SK-N-SH (cell line): ENCODE measurements at regions not wholly inside any gene's neighbourhood (a gene's known extent, or its start where the extent isn't known, plus 50 kb on each side); places are given as distances from the start of the nearest gene placed in this dataset.

Experiments used
- CTCF ChIA-PET: fragments of 300-600, 350-600 bp; formaldehyde crosslinking; extraction: SDS; loops from one replicate; lab custom pipeline; 2021; lab: Yijun Ruan, JAX
- POLR2A ChIA-PET: fragments of 350-600 bp; sonication (Branson Sonifier 250); formaldehyde crosslinking; extraction: SDS; loops from one replicate; lab custom pipeline; 2020; ENCODE audit warnings: antibody characterized with exemption, inconsistent platforms; lab: Yijun Ruan, JAX
- DNase-seq: peaks from one replicate; pipeline ENCODE4 v3.0.0; 2012
- H2AFZ ChIP-seq: fragments of 200-600 bp; sonication (generic); 2 replicates; pipeline ENCODE4 v1.8.1; 2016; ENCODE audit warnings: antibody characterized with exemption, mild to moderate bottlenecking, low read depth
- H3F3A ChIP-seq: fragments of 200-600 bp; sonication (generic); replicated peaks from 2 replicates; pipeline ENCODE3; 2016; ENCODE audit warnings: antibody characterized with exemption, mild to moderate bottlenecking; ENCODE audit not compliant: insufficient read depth
- H3K27ac ChIP-seq, 2 experiments: fragments of 200-500 bp in 1 of 2; fragments of 200-600 bp in 1 of 2; sonication (Bioruptor generic) in 1 of 2; sonication (generic), shearing (Covaris generic) in 1 of 2; 2 replicates each; pipeline versions ENCODE4 v1.5.1 to v1.6.1; 2014 to 2016; ENCODE audit warnings: low read depth in 2 of 2, inconsistent platforms in 1 of 2, low read length in 1 of 2, mild to moderate bottlenecking in 1 of 2, mixed read lengths in 1 of 2
- H3K27me3 ChIP-seq: fragments of 200-600 bp; sonication (generic), shearing (Covaris generic); 2 replicates; pipeline ENCODE4 v1.6.1; 2016; ENCODE audit warnings: mixed run types; ENCODE audit not compliant: insufficient read depth
- H3K36me3 ChIP-seq, 2 experiments: fragments of 200-500 bp in 1 of 2; fragments of 200-600 bp in 1 of 2; sonication (Bioruptor generic) in 1 of 2; sonication (generic) in 1 of 2; replicated peaks in 1 of 2; 2 replicates each; pipeline versions ENCODE3 to v1.5.1; 2014 to 2016; ENCODE audit warnings: low read length in 1 of 2, mild to moderate bottlenecking in 1 of 2; ENCODE audit not compliant: insufficient read depth in 2 of 2, control insufficient read depth in 1 of 2
- H3K4me1 ChIP-seq, 2 experiments: fragments of 200-500 bp in 1 of 2; fragments of 200-600 bp in 1 of 2; sonication (Bioruptor generic) in 1 of 2; sonication (generic), shearing (Covaris generic) in 1 of 2; 2 replicates each; pipeline versions ENCODE4 v1.5.1 to v1.6.1; 2014 to 2016; ENCODE audit warnings: low read depth in 1 of 2, low read length in 1 of 2, mixed run types in 1 of 2; ENCODE audit not compliant: insufficient read depth in 2 of 2, control insufficient read depth in 1 of 2
- H3K4me2 ChIP-seq: fragments of 200-600 bp; sonication (generic), shearing (Covaris generic); 2 replicates; pipeline ENCODE4 v1.6.1; 2017; ENCODE audit warnings: mixed run types
- H3K4me3 ChIP-seq, 2 experiments: fragments of 200-500 bp in 1 of 2; fragments of 200-600 bp in 1 of 2; sonication (Bioruptor generic) in 1 of 2; sonication (generic), shearing (Covaris generic) in 1 of 2; 2 replicates each; pipeline versions ENCODE4 v1.5.1 to v1.8.1; 2014 to 2016; ENCODE audit warnings: low read depth in 2 of 2, inconsistent platforms in 1 of 2, low read length in 1 of 2, mild to moderate bottlenecking in 1 of 2, mixed read lengths in 1 of 2, moderate library complexity in 1 of 2
- H3K79me2 ChIP-seq: fragments of 200-600 bp; sonication (generic); 2 replicates; pipeline ENCODE4 v1.8.1; 2017; ENCODE audit warnings: mild to moderate bottlenecking; ENCODE audit not compliant: insufficient read depth
- H3K9ac ChIP-seq: fragments of 200-600 bp; sonication (generic); 2 replicates; pipeline ENCODE4 v1.6.1; 2017; ENCODE audit warnings: mixed run types
- H3K9me2 ChIP-seq: fragments of 200-600 bp; sonication (generic); 2 replicates; pipeline ENCODE4 v1.6.1; 2017; ENCODE audit warnings: mixed run types
- H3K9me3 ChIP-seq: fragments of 200-600 bp; sonication (generic); 2 replicates; pipeline ENCODE4 v1.6.1; 2017; ENCODE audit warnings: mixed run types, mild to moderate bottlenecking, moderate library complexity
- H4K20me1 ChIP-seq: fragments of 200-600 bp; sonication (generic); 2 replicates; pipeline ENCODE4 v1.6.1; 2017; ENCODE audit warnings: mild to moderate bottlenecking, mixed run types; ENCODE audit not compliant: insufficient read depth
- CTCF ChIP-seq: fragments of 200-600 bp; sonication (generic); IDR thresholded peaks from 2 replicates; pipeline ENCODE4 v1.6.1; 2017; ENCODE audit warnings: antibody characterized with exemption, mild to moderate bottlenecking, moderate library complexity
- ELF1 ChIP-seq: IDR thresholded peaks from 2 replicates; pipeline ENCODE4 v1.4.0; 2012
- EP300 ChIP-seq, 2 experiments: IDR thresholded peaks; 2 replicates each; pipeline versions ENCODE4 v1.4.0 to v1.6.1; 2012; ENCODE audit warnings: borderline replicate concordance in 1 of 2, low read depth in 1 of 2, low read length in 1 of 2
- FOXJ3 ChIP-seq: sonication (generic); formaldehyde crosslinking; IDR thresholded peaks from 2 replicates; pipeline ENCODE4 v1.5.1; 2020; ENCODE audit warnings: mild to moderate bottlenecking, missing genetic modification reagents
- FOXM1 ChIP-seq: IDR thresholded peaks from 2 replicates; pipeline ENCODE4 v1.4.0; 2012; ENCODE audit warnings: low read depth, mild to moderate bottlenecking
- JUND ChIP-seq: IDR thresholded peaks from 2 replicates; pipeline ENCODE4 v1.4.0; 2012
- MEF2A ChIP-seq: IDR thresholded peaks from 2 replicates; pipeline ENCODE4 v1.4.0; 2012; ENCODE audit warnings: low read depth, borderline replicate concordance
- MXI1 ChIP-seq: IDR thresholded peaks from 2 replicates; pipeline ENCODE4 v1.6.1; 2012; ENCODE audit warnings: mild to moderate bottlenecking, low read depth, low read length, improper control_type of control experiment
- NFIC ChIP-seq: IDR thresholded peaks from 2 replicates; pipeline ENCODE4 v1.4.0; 2012; ENCODE audit warnings: borderline replicate concordance
- NRF1 ChIP-seq: IDR thresholded peaks from 2 replicates; pipeline ENCODE4 v1.6.1; 2012; ENCODE audit warnings: low read depth, mild to moderate bottlenecking, low read length
- REST ChIP-seq: IDR thresholded peaks from 2 replicates; pipeline ENCODE4 v1.6.1; 2012; ENCODE audit warnings: mild to moderate bottlenecking, low read depth, low read length, moderate library complexity
- TAF1 ChIP-seq: IDR thresholded peaks from 2 replicates; pipeline ENCODE4 v1.6.1; 2012; ENCODE audit warnings: low read depth, mild to moderate bottlenecking, low read length, moderate library complexity, borderline replicate concordance
- TCF12 ChIP-seq: IDR thresholded peaks from 2 replicates; pipeline ENCODE4 v1.4.0; 2012
- TEAD4 ChIP-seq: IDR thresholded peaks from 2 replicates; pipeline ENCODE4 v1.4.0; 2012; ENCODE audit warnings: mild to moderate bottlenecking, borderline replicate concordance; ENCODE audit not compliant: insufficient read depth
- USF1 ChIP-seq: IDR thresholded peaks from 2 replicates; pipeline ENCODE4 v1.4.0; 2012; ENCODE audit warnings: low read depth, borderline replicate concordance
- YY1 ChIP-seq: IDR thresholded peaks from 2 replicates; pipeline ENCODE4 v1.4.0; 2012; ENCODE audit warnings: low read depth, mild to moderate bottlenecking
- WGBS: methylation state at CpG from one replicate; pipeline ENCODE4 v1.1.6; 2017; ENCODE audit warnings: low lambda C conversion rate; 5-methylcytosine and 5-hydroxymethylcytosine counted together
- TF ChIP-seq, protein P1 (sequence below): IDR thresholded peaks from 2 replicates; pipeline ENCODE4 v1.4.0; 2012; ENCODE audit warnings: low read depth, borderline replicate concordance
- TF ChIP-seq, protein P2 (sequence below): IDR thresholded peaks from 2 replicates; pipeline ENCODE4; 2012

DNA sequence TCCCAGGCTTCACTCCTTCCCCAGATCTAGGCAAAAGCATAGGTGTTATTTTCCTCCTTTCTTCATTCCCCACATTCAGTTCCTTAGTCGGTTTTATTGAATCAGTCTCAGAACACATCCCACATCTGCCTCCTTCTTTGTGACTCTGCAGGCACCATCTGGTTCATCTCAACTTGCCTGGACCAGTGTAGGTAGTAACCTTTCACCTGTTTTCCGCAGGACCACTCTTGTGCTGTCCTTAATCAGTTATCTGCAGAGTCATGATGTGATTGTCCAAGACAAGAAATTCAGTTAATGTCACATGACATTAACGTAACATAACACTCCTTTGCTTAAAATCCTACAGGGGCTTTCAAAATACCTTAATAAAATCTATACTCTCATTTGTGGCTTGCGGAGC, 174.6 kb downstream of the CHRM3 start:
- Histone ChIP-seq H3K36me3 (no peaks in the 10 kb centered on the region), H3F3A (no peaks in the 10 kb centered on the region), H3K4me1 (peaks cover 0 to 25% of the 10 kb centered on the region in 2 experiments; a peak in 2 of 4 replicates), H4K20me1 (no peaks in the 10 kb centered on the region), H3K9ac (no peak overlapping the region), H3K4me3 (no peak overlapping the region), H3K79me2 (no peaks in the 10 kb centered on the region)
- ChIA-PET POLR2A (no interaction called here), CTCF (interaction anchor here (0.7 kb wide), 1 partner anchor 335 kb away, joined by 3 read pairs; no protein-coding TSS in a partner anchor)
- WGBS, result 64% methylated on average over 4 of the region's 4 CpGs
- TF ChIP-seq NFIC (no peak), FOXJ3 (CRISPR knock-in tag) (no peak), YY1 (no peak), EP300 (IDR thresholded peaks at IDR 0.05; ENCODE audit: borderline replicate concordance in 1 of 2, low read depth in 1 of 2, low read length in 1 of 2) (no peak), JUND (no peak), USF1 (no peak), MEF2A (no peak), TAF1 (no peak), FOXM1 (no peak), ELF1 (no peak), REST (no peak)
- TF ChIP-seq, all 33 proteins: peak for 0
- no peak for DNase-seq
- H3K27ac ChIP-seq, result peak overlapping the region in 1 of 2 experiments; percentile 55; a peak in 1 of 4 replicates
- H3K9me2 ChIP-seq, result no peaks in the 10 kb centered on the region
- H3K4me2 ChIP-seq, result no peak overlapping the region
- H3K9me3 ChIP-seq, result no peaks in the 10 kb centered on the region
- no peak overlapping the region for H2AFZ ChIP-seq
- H3K27me3 ChIP-seq, result no peaks in the 10 kb centered on the region

DNA sequence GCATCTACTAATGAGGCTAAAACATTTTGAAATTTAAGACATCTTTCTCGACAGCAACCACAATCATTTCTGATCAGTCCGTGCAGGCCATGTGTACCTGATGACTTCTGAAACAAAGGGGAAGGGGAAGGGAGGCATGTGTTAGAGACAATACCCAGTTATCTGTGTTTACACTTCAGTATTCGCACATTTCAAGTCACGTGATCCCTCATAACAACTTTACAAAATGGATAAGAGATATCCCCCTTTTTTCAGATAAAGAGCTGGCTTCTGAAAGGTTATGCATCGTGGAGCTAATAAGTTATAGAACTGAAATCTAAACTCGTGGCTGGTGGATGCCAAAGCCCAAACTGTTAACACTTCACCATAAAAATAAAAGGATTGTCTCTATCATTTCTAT, 175.7 kb downstream of the CHRM3 start:
- peak overlapping the region in 1 of 2 experiments; percentile 9; a peak in 1 of 4 replicates for H3K27ac ChIP-seq
- ChIA-PET CTCF (no interaction called here), POLR2A (no interaction called here)
- no peaks in the 10 kb centered on the region for H3K79me2 ChIP-seq
- no peak overlapping the region for H3K4me3 ChIP-seq
- H3K9me2 ChIP-seq, result no peaks in the 10 kb centered on the region
- no peaks in the 10 kb centered on the region for H3K27me3 ChIP-seq
- H3K9ac ChIP-seq, result no peak overlapping the region
- H3K4me1 ChIP-seq, result peaks cover 0 to 34% of the 10 kb centered on the region in 2 experiments; a peak in 2 of 4 replicates
- H3K36me3 ChIP-seq, result no peaks in the 10 kb centered on the region
- no peaks in the 10 kb centered on the region for H3F3A ChIP-seq
- no peaks in the 10 kb centered on the region for H4K20me1 ChIP-seq
- H2AFZ ChIP-seq, result no peak overlapping the region
- WGBS, result 55% methylated on average over 6 of the region's 6 CpGs
- no peaks in the 10 kb centered on the region for H3K9me3 ChIP-seq
- no peak for DNase-seq
- no peak overlapping the region for H3K4me2 ChIP-seq
- TF ChIP-seq TAF1 (no peak), USF1 (no peak), CTCF (no peak), EP300 (IDR thresholded peaks at IDR 0.05; ENCODE audit: borderline replicate concordance in 1 of 2, low read depth in 1 of 2, low read length in 1 of 2) (no peak), TCF12 (no peak), TEAD4 (no peak), YY1 (no peak), MXI1 (no peak), NRF1 (no peak)
- TF ChIP-seq, protein P1, sequence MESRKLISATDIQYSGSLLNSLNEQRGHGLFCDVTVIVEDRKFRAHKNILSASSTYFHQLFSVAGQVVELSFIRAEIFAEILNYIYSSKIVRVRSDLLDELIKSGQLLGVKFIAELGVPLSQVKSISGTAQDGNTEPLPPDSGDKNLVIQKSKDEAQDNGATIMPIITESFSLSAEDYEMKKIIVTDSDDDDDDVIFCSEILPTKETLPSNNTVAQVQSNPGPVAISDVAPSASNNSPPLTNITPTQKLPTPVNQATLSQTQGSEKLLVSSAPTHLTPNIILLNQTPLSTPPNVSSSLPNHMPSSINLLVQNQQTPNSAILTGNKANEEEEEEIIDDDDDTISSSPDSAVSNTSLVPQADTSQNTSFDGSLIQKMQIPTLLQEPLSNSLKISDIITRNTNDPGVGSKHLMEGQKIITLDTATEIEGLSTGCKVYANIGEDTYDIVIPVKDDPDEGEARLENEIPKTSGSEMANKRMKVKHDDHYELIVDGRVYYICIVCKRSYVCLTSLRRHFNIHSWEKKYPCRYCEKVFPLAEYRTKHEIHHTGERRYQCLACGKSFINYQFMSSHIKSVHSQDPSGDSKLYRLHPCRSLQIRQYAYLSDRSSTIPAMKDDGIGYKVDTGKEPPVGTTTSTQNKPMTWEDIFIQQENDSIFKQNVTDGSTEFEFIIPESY, result no peak
- TF ChIP-seq, protein P2, sequence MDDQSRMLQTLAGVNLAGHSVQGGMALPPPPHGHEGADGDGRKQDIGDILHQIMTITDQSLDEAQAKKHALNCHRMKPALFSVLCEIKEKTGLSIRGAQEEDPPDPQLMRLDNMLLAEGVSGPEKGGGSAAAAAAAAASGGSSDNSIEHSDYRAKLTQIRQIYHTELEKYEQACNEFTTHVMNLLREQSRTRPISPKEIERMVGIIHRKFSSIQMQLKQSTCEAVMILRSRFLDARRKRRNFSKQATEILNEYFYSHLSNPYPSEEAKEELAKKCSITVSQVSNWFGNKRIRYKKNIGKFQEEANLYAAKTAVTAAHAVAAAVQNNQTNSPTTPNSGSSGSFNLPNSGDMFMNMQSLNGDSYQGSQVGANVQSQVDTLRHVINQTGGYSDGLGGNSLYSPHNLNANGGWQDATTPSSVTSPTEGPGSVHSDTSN, result no peak
